MM.1S (cell line): ENCODE measurements at regions not wholly inside any gene's neighbourhood (a gene's known extent, or its start where the extent isn't known, plus 50 kb on each side); places are given as distances from the start of the nearest gene placed in this dataset.

Experiments
- EZH2 ChIP-seq: fragments of 300-600 bp; sonication (generic); optimal IDR thresholded peaks from 2 replicates; pipeline ENCODE3; 2017; ENCODE audit warnings: low read depth, mild to moderate bottlenecking, antibody characterized with exemption, low read length, mixed read lengths
- EZH2phosphoT487 ChIP-seq: fragments of 300-600 bp; sonication (generic); IDR thresholded peaks from 2 replicates; pipeline ENCODE4 v1.6.1; 2018; ENCODE audit warnings: antibody characterized with exemption, low read length

DNA sequence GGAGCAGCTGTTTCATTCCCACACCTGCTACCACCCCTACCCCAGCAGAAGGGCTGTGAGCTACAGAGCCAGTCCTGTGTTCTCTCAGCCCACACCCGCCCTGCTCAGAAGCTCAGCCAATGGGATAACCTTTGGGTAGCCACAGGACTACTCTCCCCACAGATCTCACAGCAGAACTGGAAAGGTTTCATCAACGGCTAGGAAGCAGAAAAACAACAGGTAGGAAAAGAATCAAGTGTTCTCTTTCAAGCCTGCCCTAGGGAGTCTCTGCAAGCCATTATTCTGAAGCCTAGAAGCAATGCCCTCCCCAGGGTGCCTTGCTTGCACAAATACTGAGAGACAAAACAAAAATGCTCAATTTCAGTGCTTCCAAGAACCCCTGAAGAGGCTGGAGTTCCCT, 77.2 kb downstream of the TMPRSS5 start:
- TF ChIP-seq EZH2 = no peak
- TF ChIP-seq EZH2phosphoT487 = no peak
